ENCODE measurements at regions not wholly inside any gene's neighbourhood (a gene's known extent, or its start where the extent isn't known, plus 50 kb on each side); places are given as distances from the start of the nearest gene placed in this dataset.

GRCh38 chrX:20527041-20527440 is 260.3 kb upstream of the RPS6KA3 start:
- TF ChIP-seq CTCF (IDR thresholded peaks at IDR 0.05; ENCODE audit: insufficient read depth, low read length, missing control alignments), result no peak
- DNase-seq (ENCODE audit: low read depth, low spot score), result no peak
- H3K4me3 ChIP-seq (ENCODE audit: low read depth, low read length), result no peak overlapping the region
- POLR2A ChIA-PET, result no interaction called here
- CTCF ChIA-PET, result interaction anchor here (0.6 to 7.9 kb wide), 15 partner anchors 8 to 1459 kb away, joined by 3 to 62 read pairs (median 3); no protein-coding TSS in a partner anchor

GRCh38 chrX:20523626-20524312 is 257.1 kb upstream of the RPS6KA3 start:
- H3K4me3 ChIP-seq (ENCODE audit: low read depth, low read length), result no peak overlapping the region
- no peak for DNase-seq (ENCODE audit: low read depth, low spot score)
- TF ChIP-seq CTCF (IDR thresholded peaks at IDR 0.05; ENCODE audit: insufficient read depth, low read length, missing control alignments), result no peak
- POLR2A ChIA-PET, result no interaction called here
- CTCF ChIA-PET, result interaction anchor here (0.9 to 1.7 kb wide), 2 partner anchors 957 to 1220 kb away, joined by 3 to 4 read pairs; no protein-coding TSS in a partner anchor

- no peak overlapping the region for H3K4me3 ChIP-seq (ENCODE audit: low read depth, low read length)
- ChIA-PET CTCF (interaction anchor here (0.9 to 1.7 kb wide), 2 partner anchors 9 to 958 kb away, joined by 4 to 5 read pairs; no protein-coding TSS in a partner anchor), POLR2A (no interaction called here)
- TF ChIP-seq CTCF (IDR thresholded peaks at IDR 0.05; ENCODE audit: insufficient read depth, low read length, missing control alignments), result no peak
- DNase-seq (ENCODE audit: low read depth, low spot score), result no peak
Observed at GRCh38 chrX:20522420-20522819, 255.7 kb upstream of the RPS6KA3 start.

GRCh38 chrX:20521222-20521621 is 254.5 kb upstream of the RPS6KA3 start:
- no peak for TF ChIP-seq CTCF (IDR thresholded peaks at IDR 0.05; ENCODE audit: insufficient read depth, low read length, missing control alignments)
- ChIA-PET CTCF (no interaction called here), POLR2A (no interaction called here)
- DNase-seq (ENCODE audit: low read depth, low spot score), result no peak
- H3K4me3 ChIP-seq (ENCODE audit: low read depth, low read length), result no peak overlapping the region

- no peak for TF ChIP-seq CTCF (IDR thresholded peaks at IDR 0.05; ENCODE audit: insufficient read depth, low read length, missing control alignments)
- no peak for DNase-seq (ENCODE audit: low read depth, low spot score)
- POLR2A ChIA-PET, result no interaction called here
- no peak overlapping the region for H3K4me3 ChIP-seq (ENCODE audit: low read depth, low read length)
- CTCF ChIA-PET, result interaction anchor here (1.4 kb wide), 1 partner anchor 10 kb away, joined by 6 read pairs; no protein-coding TSS in a partner anchor
Observed at GRCh38 chrX:20519826-20520225, 253.1 kb upstream of the RPS6KA3 start.

GRCh38 chrX:20519146-20519545 is 252.4 kb upstream of the RPS6KA3 start:
- no peak for TF ChIP-seq CTCF (IDR thresholded peaks at IDR 0.05; ENCODE audit: insufficient read depth, low read length, missing control alignments)
- ChIA-PET CTCF (interaction anchor here (0.9 kb wide), 1 partner anchor 8 kb away, joined by 3 read pairs; no protein-coding TSS in a partner anchor), POLR2A (no interaction called here)
- H3K4me3 ChIP-seq (ENCODE audit: low read depth, low read length), result no peak overlapping the region
- no peak for DNase-seq (ENCODE audit: low read depth, low spot score)
